H7 (cell line): ENCODE measurements at regions not wholly inside any gene's neighbourhood (a gene's known extent, or its start where the extent isn't known, plus 50 kb on each side); places are given as distances from the start of the nearest gene placed in this dataset.

Experiments
- DNase-seq: peaks from one replicate; pipeline ENCODE4 v3.0.0; 2012
- H3K27me3 ChIP-seq: 2 replicates; pipeline ENCODE4 v1.6.0; 2011; ENCODE audit warnings: mild to moderate bottlenecking, low read length; ENCODE audit not compliant: control insufficient read depth, insufficient read depth
- H3K36me3 ChIP-seq: replicated peaks from 2 replicates; pipeline ENCODE4 v1.5.1; 2011; ENCODE audit warnings: low read length; ENCODE audit not compliant: control insufficient read depth, insufficient read depth
- H3K4me3 ChIP-seq: 2 replicates; pipeline ENCODE4 v1.5.1; 2011; ENCODE audit warnings: low read depth, mild to moderate bottlenecking, control low read depth, low read length, moderate library complexity; ENCODE audit not compliant: insufficient read depth

DNA sequence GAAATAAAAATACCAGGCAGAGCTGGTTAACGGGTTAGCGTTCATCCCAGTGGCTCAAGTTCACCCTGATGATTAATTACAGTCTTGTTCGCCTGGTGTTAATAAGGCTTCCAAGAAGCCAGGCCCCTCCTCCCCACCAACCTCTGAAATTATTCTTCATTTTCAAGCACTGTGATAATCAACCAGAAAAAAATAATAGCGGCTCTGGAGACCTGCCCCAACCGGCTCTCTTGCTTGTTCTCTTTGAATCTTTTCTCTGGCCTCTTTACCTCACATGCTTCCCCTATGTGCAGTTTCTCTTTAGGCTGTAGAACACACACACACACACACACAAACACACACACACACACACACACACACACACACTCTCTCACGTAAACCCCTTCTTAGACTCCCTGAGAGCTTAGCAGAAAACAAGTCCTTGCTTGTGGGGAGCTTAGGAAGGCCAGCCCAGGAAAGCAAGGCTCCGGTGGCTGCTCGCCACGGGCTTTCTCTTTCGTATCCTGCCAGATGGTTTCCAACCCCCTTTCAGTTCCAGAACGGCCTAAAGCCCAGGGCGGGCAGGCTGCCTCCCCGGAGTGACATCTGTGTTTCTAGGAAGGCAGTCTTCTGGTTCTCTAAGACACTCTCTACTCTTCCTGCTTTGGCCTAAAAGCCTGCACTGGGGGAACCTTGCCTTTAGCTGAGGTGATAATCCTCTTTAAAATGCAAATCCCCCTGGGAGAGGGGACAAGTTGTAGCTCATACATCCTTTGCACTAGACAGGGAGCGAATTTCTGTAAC lies 106.4 kb upstream of the SESN3 start:
- Histone ChIP-seq H3K4me3 (no peak overlapping the region), H3K36me3 (no peaks in the 10 kb centered on the region), H3K27me3 (no peaks in the 10 kb centered on the region)
- peak; percentile 8 for DNase-seq

DNA sequence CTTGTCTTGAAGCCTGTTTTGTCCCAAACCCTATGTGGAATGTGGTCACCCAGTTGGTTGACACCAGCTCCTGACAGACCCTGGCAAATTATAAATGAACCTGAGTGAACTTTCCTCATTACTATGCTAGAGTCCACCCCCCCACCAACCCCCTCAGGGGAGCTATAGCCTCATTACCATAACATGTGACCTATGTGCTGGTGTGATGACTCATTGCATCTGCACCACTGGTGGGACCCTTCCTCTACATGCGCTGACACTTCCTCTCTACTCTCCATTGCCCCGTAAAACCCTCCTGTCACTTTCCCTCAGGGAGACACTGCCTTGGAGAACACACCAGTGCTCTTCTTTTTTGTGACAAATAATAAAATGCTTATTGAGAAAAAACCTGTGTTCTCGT lies 105.0 kb upstream of the SESN3 start:
- Histone ChIP-seq H3K4me3 (no peak overlapping the region), H3K27me3 (no peaks in the 10 kb centered on the region), H3K36me3 (no peaks in the 10 kb centered on the region)
- peak; percentile 4 for DNase-seq

DNA sequence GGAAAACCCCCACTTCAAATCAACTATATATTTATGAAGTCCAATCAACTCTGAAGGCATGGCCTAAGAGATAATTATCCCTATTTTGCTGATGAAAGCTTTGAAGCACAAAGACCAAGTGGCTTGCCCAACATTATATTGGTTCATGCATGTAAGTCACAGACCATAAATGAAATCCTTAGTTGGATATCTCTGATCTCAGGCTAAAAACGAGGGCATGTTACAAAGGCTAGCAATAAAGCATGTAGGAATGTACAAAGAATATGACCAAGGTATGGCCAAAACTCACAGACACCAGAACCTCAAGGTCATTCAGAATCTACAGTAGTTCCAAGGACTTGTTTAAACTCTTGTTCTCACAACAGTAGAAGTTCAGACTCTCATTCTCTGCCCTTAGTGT lies 100.2 kb upstream of the SESN3 start:
- Histone ChIP-seq H3K36me3 (no peaks in the 10 kb centered on the region), H3K27me3 (no peaks in the 10 kb centered on the region), H3K4me3 (no peak overlapping the region)
- DNase-seq = no peak

- no peak for DNase-seq
- Histone ChIP-seq H3K36me3 (no peaks in the 10 kb centered on the region), H3K4me3 (no peak overlapping the region), H3K27me3 (no peaks in the 10 kb centered on the region)
Observed at GRCh38 chr11:95330302-95330701, 99.3 kb upstream of the SESN3 start.

- Histone ChIP-seq H3K4me3 (no peak overlapping the region), H3K27me3 (no peaks in the 10 kb centered on the region), H3K36me3 (no peaks in the 10 kb centered on the region)
- DNase-seq = no peak
Observed at GRCh38 chr11:95327273-95327948, 96.4 kb upstream of the SESN3 start.

- Histone ChIP-seq H3K4me3 (no peak overlapping the region), H3K27me3 (no peaks in the 10 kb centered on the region), H3K36me3 (no peaks in the 10 kb centered on the region)
- DNase-seq = no peak
Observed at GRCh38 chr11:95325777-95326258, 94.8 kb upstream of the SESN3 start.

- Histone ChIP-seq H3K36me3 (no peaks in the 10 kb centered on the region), H3K4me3 (no peak overlapping the region), H3K27me3 (no peaks in the 10 kb centered on the region)
- DNase-seq = no peak
Observed at GRCh38 chr11:95324826-95325225, 93.8 kb upstream of the SESN3 start.

GRCh38 chr11:95322539-95322938 lies 91.5 kb upstream of the SESN3 start:
- Histone ChIP-seq H3K27me3 (no peaks in the 10 kb centered on the region), H3K36me3 (no peaks in the 10 kb centered on the region), H3K4me3 (no peak overlapping the region)
- no peak for DNase-seq

GRCh38 chr11:95318498-95318897 lies 87.5 kb upstream of the SESN3 start:
- Histone ChIP-seq H3K27me3 (no peaks in the 10 kb centered on the region), H3K4me3 (no peak overlapping the region), H3K36me3 (no peaks in the 10 kb centered on the region)
- DNase-seq = no peak

DNA sequence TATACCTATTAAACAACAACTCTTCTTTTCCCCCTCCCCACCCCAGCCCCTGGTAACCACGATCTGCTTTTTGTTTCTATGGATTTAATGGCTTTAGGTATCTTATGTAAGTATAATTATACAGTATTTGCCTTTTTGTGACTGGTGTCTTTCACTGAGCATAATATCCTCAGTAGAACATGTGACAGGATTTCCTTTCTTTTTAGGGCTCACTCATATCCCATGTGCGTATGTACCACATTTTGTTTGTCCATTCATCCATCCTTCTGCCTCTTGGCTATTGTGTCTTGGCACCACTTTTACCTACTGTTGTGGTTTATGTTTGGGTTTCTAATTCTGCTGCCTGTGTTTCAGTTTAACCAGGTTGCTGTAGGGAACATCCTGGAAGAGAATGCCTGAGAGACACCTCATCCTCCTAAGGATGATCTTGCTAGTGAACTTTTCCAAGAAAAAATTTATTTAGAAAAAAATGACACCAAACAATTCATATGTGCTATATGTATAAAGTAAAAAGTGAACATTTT lies 77.6 kb upstream of the SESN3 start:
- H3K36me3 ChIP-seq = no peaks in the 10 kb centered on the region
- no peak for DNase-seq
- H3K27me3 ChIP-seq = no peaks in the 10 kb centered on the region
- no peak overlapping the region for H3K4me3 ChIP-seq

- no peak for DNase-seq
- Histone ChIP-seq H3K4me3 (no peak overlapping the region), H3K27me3 (no peaks in the 10 kb centered on the region), H3K36me3 (no peaks in the 10 kb centered on the region)
Observed at GRCh38 chr11:95307286-95307685, 76.3 kb upstream of the SESN3 start.

DNA sequence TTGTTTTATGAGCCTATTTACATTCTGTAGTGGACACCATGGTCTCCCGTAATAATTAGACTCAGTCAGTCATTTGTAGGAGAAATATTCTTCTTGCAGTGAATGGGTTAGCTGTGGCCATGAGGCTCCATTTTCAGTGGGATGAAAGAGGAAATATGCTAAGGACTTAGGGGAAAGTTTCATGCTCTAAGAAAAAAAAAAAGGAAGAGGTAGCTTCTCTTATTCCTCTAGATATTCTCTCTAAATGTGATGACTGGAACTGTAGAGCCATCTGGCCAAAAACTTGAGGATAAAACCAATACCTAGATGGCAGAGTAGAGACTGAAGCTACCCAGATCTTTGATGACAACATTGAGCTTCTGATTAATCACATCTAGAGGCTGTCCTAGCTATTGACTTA lies 75.8 kb upstream of the SESN3 start:
- Histone ChIP-seq H3K36me3 (no peaks in the 10 kb centered on the region), H3K4me3 (no peak overlapping the region), H3K27me3 (no peaks in the 10 kb centered on the region)
- DNase-seq = no peak

- H3K27me3 ChIP-seq = no peaks in the 10 kb centered on the region
- no peak overlapping the region for H3K4me3 ChIP-seq
- no peak for DNase-seq
- no peaks in the 10 kb centered on the region for H3K36me3 ChIP-seq
Observed at GRCh38 chr11:95306123-95306522, 75.1 kb upstream of the SESN3 start.

DNA sequence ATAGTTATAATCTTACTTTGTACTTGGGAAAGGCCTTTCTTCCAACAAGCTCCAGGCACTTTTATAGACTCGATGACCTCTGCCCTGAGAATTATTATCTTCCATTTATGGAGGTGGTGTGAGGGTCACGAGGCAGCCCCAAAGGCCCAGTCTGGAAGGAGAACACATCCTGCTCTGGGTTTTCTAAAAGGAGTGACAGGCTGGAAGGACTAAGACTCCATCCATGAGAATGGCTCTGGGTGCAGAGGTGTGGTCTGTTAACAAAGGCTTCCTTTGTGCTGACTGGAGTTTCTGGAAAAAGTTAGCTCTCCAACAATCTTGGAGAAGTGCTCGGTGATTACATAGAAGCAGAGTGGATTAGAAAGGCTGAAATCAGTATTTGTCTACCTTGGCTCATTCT lies 74.7 kb upstream of the SESN3 start:
- DNase-seq = no peak
- H3K36me3 ChIP-seq = no peaks in the 10 kb centered on the region

DNA sequence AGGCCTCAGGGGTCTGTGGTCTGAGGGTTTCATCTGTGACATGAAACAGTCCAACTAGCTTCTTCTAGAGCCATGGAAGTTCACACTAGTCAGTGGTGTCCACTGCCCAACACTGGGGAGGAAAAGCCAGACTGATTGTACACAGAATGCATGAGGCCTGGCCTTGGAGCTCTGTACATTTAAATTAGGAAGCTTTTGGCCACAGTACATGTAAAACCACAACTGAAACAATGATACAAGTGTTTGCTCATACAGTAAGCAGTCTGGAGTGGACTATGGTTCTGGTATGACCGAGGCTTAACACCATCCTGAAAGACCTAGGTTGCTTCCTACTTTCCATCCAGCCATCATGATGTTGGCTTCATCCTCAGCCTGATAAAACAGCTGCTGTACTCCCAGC lies 73.8 kb upstream of the SESN3 start:
- H3K4me3 ChIP-seq = no peak overlapping the region
- H3K27me3 ChIP-seq = no peaks in the 10 kb centered on the region
- DNase-seq = no peak
- H3K36me3 ChIP-seq = no peaks in the 10 kb centered on the region

More for the DNA sequence above, 74.7 kb upstream of the SESN3 start:
- H3K27me3 ChIP-seq = no peaks in the 10 kb centered on the region
- no peak overlapping the region for H3K4me3 ChIP-seq
